ENCODE measurements at regions not wholly inside any gene's neighbourhood (a gene's known extent, or its start where the extent isn't known, plus 50 kb on each side); places are given as distances from the start of the nearest gene placed in this dataset.
"Not testable (repeated sequence)": the region's sequence is repeated elsewhere in the genome, so short reads cannot be mapped to it uniquely, and the experiment has no call there.

- DNase-seq (ENCODE audit: low read depth in 2 of 3, low spot score in 2 of 3), result no peak
These were observed 88.4 kb upstream of the EEPD1 start for GRCh38 chr7:36064676-36065075.

- DNase-seq (ENCODE audit: low read depth in 2 of 3, low spot score in 2 of 3), result not testable (repeated sequence)
These were observed 87.3 kb upstream of the EEPD1 start for GRCh38 chr7:36065563-36066342.

- DNase-seq (ENCODE audit: low read depth in 2 of 3, low spot score in 2 of 3), result no peak
These were observed 86.8 kb upstream of the EEPD1 start for GRCh38 chr7:36066343-36066664.

- DNase-seq (ENCODE audit: low read depth in 2 of 3, low spot score in 2 of 3), result no peak
These were observed 82.8 kb upstream of the EEPD1 start for GRCh38 chr7:36070230-36070629.

- DNase-seq (ENCODE audit: low read depth in 2 of 3, low spot score in 2 of 3), result no peak
These were observed 81.4 kb upstream of the EEPD1 start for GRCh38 chr7:36071605-36072004.

GRCh38 chr7:36072620-36073019, 80.4 kb upstream of the EEPD1 start:
- no peak for DNase-seq (ENCODE audit: low read depth in 2 of 3, low spot score in 2 of 3)

- no peak for DNase-seq (ENCODE audit: low read depth in 2 of 3, low spot score in 2 of 3)
These were observed 77.5 kb upstream of the EEPD1 start for GRCh38 chr7:36075561-36075960.

- DNase-seq (ENCODE audit: low read depth in 2 of 3, low spot score in 2 of 3), result no peak
These were observed 77.0 kb upstream of the EEPD1 start for GRCh38 chr7:36076074-36076473.

GRCh38 chr7:36078816-36079360, 74.2 kb upstream of the EEPD1 start:
- DNase-seq (ENCODE audit: low read depth in 2 of 3, low spot score in 2 of 3), result no peak

- DNase-seq (ENCODE audit: low read depth in 2 of 3, low spot score in 2 of 3), result no peak
These were observed 73.5 kb upstream of the EEPD1 start for GRCh38 chr7:36079446-36080025.

GRCh38 chr7:36080843-36081242, 72.2 kb upstream of the EEPD1 start:
- no peak for DNase-seq (ENCODE audit: low read depth in 2 of 3, low spot score in 2 of 3)

- no peak for DNase-seq (ENCODE audit: low read depth in 2 of 3, low spot score in 2 of 3)
These were observed 70.8 kb upstream of the EEPD1 start for GRCh38 chr7:36082216-36082615.

- no peak for DNase-seq (ENCODE audit: low read depth in 2 of 3, low spot score in 2 of 3)
These were observed 70.1 kb upstream of the EEPD1 start for GRCh38 chr7:36082910-36083309.

- DNase-seq (ENCODE audit: low read depth in 2 of 3, low spot score in 2 of 3), result no peak
These were observed 69.3 kb upstream of the EEPD1 start for GRCh38 chr7:36083626-36084380.

- DNase-seq (ENCODE audit: low read depth in 2 of 3, low spot score in 2 of 3), result no peak
These were observed 68.5 kb upstream of the EEPD1 start for GRCh38 chr7:36084485-36085091.

GRCh38 chr7:36085096-36085495, 68.0 kb upstream of the EEPD1 start:
- no peak for DNase-seq (ENCODE audit: low read depth in 2 of 3, low spot score in 2 of 3)

- DNase-seq (ENCODE audit: low read depth in 2 of 3, low spot score in 2 of 3), result no peak
These were observed 66.5 kb upstream of the EEPD1 start for GRCh38 chr7:36086571-36086970.

GRCh38 chr7:36088553-36088952, 64.5 kb upstream of the EEPD1 start:
- DNase-seq (ENCODE audit: low read depth in 2 of 3, low spot score in 2 of 3), result no peak

GRCh38 chr7:36088966-36089365, 64.1 kb upstream of the EEPD1 start:
- no peak for DNase-seq (ENCODE audit: low read depth in 2 of 3, low spot score in 2 of 3)

- no peak for DNase-seq (ENCODE audit: low read depth in 2 of 3, low spot score in 2 of 3)
These were observed 61.8 kb upstream of the EEPD1 start for GRCh38 chr7:36090976-36091873.

- DNase-seq (ENCODE audit: low read depth in 2 of 3, low spot score in 2 of 3), result no peak
These were observed 61.2 kb upstream of the EEPD1 start for GRCh38 chr7:36091874-36092176.

Data from activated CD8-positive, alpha-beta memory T cell treated with anti-CD3 and anti-CD28 coated beads for 48 hours (primary cell).